K562 (cell line): ENCODE measurements at regions not wholly inside any gene's neighbourhood (a gene's known extent, or its start where the extent isn't known, plus 50 kb on each side); places are given as distances from the start of the nearest gene placed in this dataset.

ENCODE experiments used
- ATAC-seq: fragments of 200-7000 bp; cut with Tn5 transposase; 3 replicates; pipeline ENCODE4 v1.9.1; 2020; ENCODE audit warnings: moderate library complexity
- BruUV-seq: library from RNA; stranded (reverse); fragments of 400-500 nt; replicated peaks from 2 replicates; lab custom pipeline; 2021; lab: Mats Ljungman, UMichigan
- CTCF ChIA-PET: fragments of 300-600 bp; formaldehyde crosslinking; extraction: SDS; loops from one replicate; lab custom pipeline; 2021; ENCODE audit warnings: low intra/inter-chr PET ratio; lab: Yijun Ruan, JAX
- POLR2A ChIA-PET: fragments of 300-600, 350-650 bp; sonication (Branson Sonifier 250); formaldehyde crosslinking; extraction: SDS; loops from one replicate; lab custom pipeline; 2021; ENCODE audit warnings: antibody characterized with exemption, inconsistent platforms; lab: Yijun Ruan, JAX
- DNase-seq, 4 experiments: peaks; one replicate each; pipeline versions ENCODE4 v3.0.0 to v3.0.0-alpha.2; 2011 to 2018; ENCODE audit warnings: low spot score in 3 of 4, mixed read lengths in 3 of 4; ENCODE audit errors: extremely low read depth in 1 of 4
- FAIRE-seq: peaks from 2 replicates; lab custom pipeline; 2011; peaks lifted over from hg19 to GRCh38; lab: Jason Lieb, UNC
- H2AFZ ChIP-seq: 2 replicates; pipeline ENCODE4 v1.6.0; 2011; ENCODE audit warnings: low read depth, low read length, control low read depth, inconsistent platforms
- H3K27ac ChIP-seq: fragments of 200-600 bp; 3 replicates; pipeline ENCODE4 v1.8.0; 2011; ENCODE audit warnings: low read depth, mild to moderate bottlenecking, control low read depth, inconsistent platforms, low read length, moderate library complexity, mixed read lengths; ENCODE audit errors: extremely low read depth
- H3K27me3 ChIP-seq, 2 experiments: fragments of 300-600 bp in 1 of 2; 2 replicates in 1 of 2; 3 replicates in 1 of 2; pipeline versions ENCODE4 v1.6.0 to v1.8.0; 2011; ENCODE audit warnings: inconsistent platforms in 2 of 2, low read length in 2 of 2, mild to moderate bottlenecking in 1 of 2, mixed read lengths in 1 of 2, moderate library complexity in 1 of 2; ENCODE audit not compliant: control insufficient read depth in 2 of 2, insufficient read depth in 2 of 2
- H3K36me3 ChIP-seq: fragments of 300-600 bp; 3 replicates; pipeline ENCODE4 v1.8.0; 2011; ENCODE audit warnings: mild to moderate bottlenecking, low read length, inconsistent platforms; ENCODE audit not compliant: control insufficient read depth, insufficient read depth
- H3K4me1 ChIP-seq, 2 experiments: fragments of 200-600 bp in 1 of 2; replicated peaks in 1 of 2; 2 replicates in 1 of 2; 3 replicates in 1 of 2; pipeline versions ENCODE4 v1.5.1 to v1.8.0; 2011; ENCODE audit warnings: inconsistent platforms in 2 of 2, low read length in 2 of 2, mild to moderate bottlenecking in 1 of 2, mixed read lengths in 1 of 2, moderate library complexity in 1 of 2; ENCODE audit not compliant: control insufficient read depth in 2 of 2, insufficient read depth in 2 of 2
- H3K4me2 ChIP-seq: 2 replicates; pipeline ENCODE4 v1.6.1; 2011; ENCODE audit warnings: low read length, control low read depth, inconsistent platforms, mixed read lengths; ENCODE audit not compliant: insufficient read depth
- H3K4me3 ChIP-seq: fragments of 200-600 bp; sonication (generic), shearing (Covaris generic); 2 replicates; pipeline ENCODE4 v1.5.1; 2016; ENCODE audit warnings: control low read depth, inconsistent platforms
- H3K79me2 ChIP-seq: fragments of 200-600 bp; 3 replicates; pipeline ENCODE4 v1.8.0; 2011; ENCODE audit warnings: low read length, inconsistent platforms; ENCODE audit not compliant: control insufficient read depth, insufficient read depth
- H3K9ac ChIP-seq, 2 experiments: 2 replicates each; pipeline versions ENCODE4 v1.6.0 to v1.6.1; 2011; ENCODE audit warnings: low read depth in 2 of 2, low read length in 2 of 2, control low read depth in 1 of 2, inconsistent platforms in 1 of 2, mild to moderate bottlenecking in 1 of 2, mixed read lengths in 1 of 2; ENCODE audit not compliant: insufficient read depth in 1 of 2
- H3K9me1 ChIP-seq: one replicate; pipeline ENCODE4 v1.6.0; 2011; ENCODE audit warnings: inconsistent platforms, mild to moderate bottlenecking, low read length, moderate library complexity; ENCODE audit not compliant: control insufficient read depth, insufficient read depth
- H3K9me3 ChIP-seq: replicated peaks from 2 replicates; pipeline ENCODE4 v1.5.1; 2011; ENCODE audit warnings: low read depth, low read length, inconsistent platforms; ENCODE audit not compliant: control insufficient read depth, insufficient read depth
- H4K20me1 ChIP-seq: replicated peaks from 2 replicates; pipeline ENCODE4 v1.6.1; 2011; ENCODE audit warnings: low read length, inconsistent platforms, mixed read lengths; ENCODE audit not compliant: control insufficient read depth, insufficient read depth
- BRCA1 ChIP-seq, 2 experiments: fragments of 450-650 bp in 1 of 2; sonication (generic) in 1 of 2; formaldehyde crosslinking in 1 of 2; IDR thresholded peaks; 2 replicates each; pipeline versions ENCODE4 v1.5.0 to v1.6.1; 2017 to 2020; ENCODE audit warnings: mild to moderate bottlenecking in 1 of 2, missing genetic modification reagents in 1 of 2
- FOSL1 ChIP-seq: fragments of 200-800 bp; sonication (Bioruptor generic); conservative IDR thresholded peaks from 2 replicates; pipeline ENCODE4 v1.6.1; 2016; ENCODE audit warnings: missing genetic modification characterization, missing compliant biosample characterization
- FOXK1 ChIP-seq: sonication (generic); formaldehyde crosslinking; IDR thresholded peaks from 2 replicates; pipeline ENCODE4 v1.8.0; 2022; ENCODE audit warnings: missing genetic modification reagents, mild to moderate bottlenecking, borderline replicate concordance
- HNRNPH1 ChIP-seq: fragments of 200-400 bp; formaldehyde crosslinking; optimal IDR thresholded peaks from 2 replicates; pipeline ENCODE3; 2017; ENCODE audit warnings: low read depth, mild to moderate bottlenecking, low read length, moderate library complexity
- MED1 ChIP-seq: sonication (generic); formaldehyde crosslinking; IDR thresholded peaks from 2 replicates; pipeline ENCODE4 v1.8.1; 2023; ENCODE audit warnings: missing genetic modification reagents, borderline replicate concordance
- PHF20 ChIP-seq: fragments of 450-650 bp; IDR thresholded peaks from 2 replicates; pipeline ENCODE4 v1.6.1; 2018; ENCODE audit not compliant: partially characterized antibody
- POLR2AphosphoS2 ChIP-seq: IDR thresholded peaks from 2 replicates; pipeline ENCODE4 v1.6.1; 2012; ENCODE audit warnings: low read length, improper control_type of control experiment
- POLR2AphosphoS5 ChIP-seq: IDR thresholded peaks from 2 replicates; pipeline ENCODE4 v1.6.1; 2011; ENCODE audit warnings: mild to moderate bottlenecking, low read depth, low read length, moderate library complexity; ENCODE audit not compliant: control insufficient read depth, insufficient read depth
- SIX5 ChIP-seq, 2 experiments: IDR thresholded peaks; 2 replicates each; pipeline ENCODE4 v1.6.1; 2011; ENCODE audit warnings: low read length in 2 of 2, borderline replicate concordance in 1 of 2, low read depth in 1 of 2, mild to moderate bottlenecking in 1 of 2, moderate library complexity in 1 of 2; ENCODE audit not compliant: insufficient read depth in 1 of 2
- TEAD2 ChIP-seq: fragments of 450-650 bp; IDR thresholded peaks from 2 replicates; pipeline ENCODE4 v1.6.1; 2016; ENCODE audit warnings: missing genetic modification characterization, control low read depth, missing compliant biosample characterization
- ZC3H8 ChIP-seq: fragments of 450-650 bp; IDR thresholded peaks from 2 replicates; pipeline ENCODE4 v1.6.1; 2017
- WGBS: fragments of 100-300 bp; shearing (Covaris generic); methylation state at CpG from one replicate; pipeline ENCODE4 v1.1.6; 2016; ENCODE audit warnings: low coverage, mixed read lengths; ENCODE audit not compliant: insufficient coverage; ENCODE audit errors: missing lambda C conversion rate; 5-methylcytosine and 5-hydroxymethylcytosine counted together
- in situ Hi-C: fragments of 300-500 bp; cut with MboI; formaldehyde crosslinking; loops from 4 replicates; pipeline ENCODE4 v1.15.0; 2018; ENCODE audit warnings: inconsistent platforms, mixed read lengths
- intact Hi-C: fragments of 100-400 bp; cut with micrococcal nuclease; formaldehyde crosslinking; loops from 2 replicates; pipeline ENCODE4 v1.14.2; 2022
- TF ChIP-seq, protein P1 (sequence below), 3 experiments: fragments of 200-800 bp in 1 of 3; fragments of 250-450 bp in 1 of 3; fragments of 450-650 bp in 1 of 3; sonication (Bioruptor Pico) in 1 of 3; sonication (Bioruptor generic) in 1 of 3; formaldehyde crosslinking in 1 of 3; IDR thresholded peaks; 2 replicates each; pipeline versions ENCODE4 v1.6.1 to v1.8.0; 2016 to 2022; ENCODE audit warnings: mild to moderate bottlenecking in 2 of 3, missing genetic modification characterization in 2 of 3, missing compliant biosample characterization in 1 of 3, moderate library complexity in 1 of 3

GRCh38 chr4:186827534-186827897 is 103.9 kb upstream of the FAT1 start:
- H3K4me2 ChIP-seq = no peak overlapping the region
- no peak for ATAC-seq
- ChIA-PET POLR2A (no interaction called here), CTCF (no interaction called here)
- no peak for FAIRE-seq
- no peaks in the 10 kb centered on the region for H3K79me2 ChIP-seq
- no peak overlapping the region for H3K9ac ChIP-seq
- TF ChIP-seq PHF20 (no peak), POLR2AphosphoS5 (no peak), FOXK1 (CRISPR knock-in tag) (no peak), SIX5 (IDR thresholded peaks at IDR 0.05; ENCODE audit: borderline replicate concordance in 1 of 2, insufficient read depth in 1 of 2, low read depth in 1 of 2, low read length in 2 of 2) (no peak), POLR2AphosphoS2 (no peak), HNRNPH1 (no peak), ZC3H8 (no peak), BRCA1 (IDR thresholded peaks at IDR 0.05) (no peak), BRCA1 (CRISPR knock-in tag; IDR thresholded peaks at IDR 0.05) (no peak), TEAD2 (tag) (no peak), FOSL1 (tag) (no peak), MED1 (CRISPR knock-in tag) (no peak)
- TF ChIP-seq, protein P1, sequence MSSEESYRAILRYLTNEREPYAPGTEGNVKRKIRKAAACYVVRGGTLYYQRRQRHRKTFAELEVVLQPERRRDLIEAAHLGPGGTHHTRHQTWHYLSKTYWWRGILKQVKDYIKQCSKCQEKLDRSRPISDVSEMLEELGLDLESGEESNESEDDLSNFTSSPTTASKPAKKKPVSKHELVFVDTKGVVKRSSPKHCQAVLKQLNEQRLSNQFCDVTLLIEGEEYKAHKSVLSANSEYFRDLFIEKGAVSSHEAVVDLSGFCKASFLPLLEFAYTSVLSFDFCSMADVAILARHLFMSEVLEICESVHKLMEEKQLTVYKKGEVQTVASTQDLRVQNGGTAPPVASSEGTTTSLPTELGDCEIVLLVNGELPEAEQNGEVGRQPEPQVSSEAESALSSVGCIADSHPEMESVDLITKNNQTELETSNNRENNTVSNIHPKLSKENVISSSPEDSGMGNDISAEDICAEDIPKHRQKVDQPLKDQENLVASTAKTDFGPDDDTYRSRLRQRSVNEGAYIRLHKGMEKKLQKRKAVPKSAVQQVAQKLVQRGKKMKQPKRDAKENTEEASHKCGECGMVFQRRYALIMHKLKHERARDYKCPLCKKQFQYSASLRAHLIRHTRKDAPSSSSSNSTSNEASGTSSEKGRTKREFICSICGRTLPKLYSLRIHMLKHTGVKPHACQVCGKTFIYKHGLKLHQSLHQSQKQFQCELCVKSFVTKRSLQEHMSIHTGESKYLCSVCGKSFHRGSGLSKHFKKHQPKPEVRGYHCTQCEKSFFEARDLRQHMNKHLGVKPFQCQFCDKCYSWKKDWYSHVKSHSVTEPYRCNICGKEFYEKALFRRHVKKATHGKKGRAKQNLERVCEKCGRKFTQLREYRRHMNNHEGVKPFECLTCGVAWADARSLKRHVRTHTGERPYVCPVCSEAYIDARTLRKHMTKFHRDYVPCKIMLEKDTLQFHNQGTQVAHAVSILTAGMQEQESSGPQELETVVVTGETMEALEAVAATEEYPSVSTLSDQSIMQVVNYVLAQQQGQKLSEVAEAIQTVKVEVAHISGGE (CRISPR knock-in tag; IDR thresholded peaks at IDR 0.05) = no peak
- H3K4me1 ChIP-seq = peaks cover 6 to 55% of the 10 kb centered on the region in 2 experiments; a peak in 4 of 5 replicates
- H3K4me3 ChIP-seq = no peak overlapping the region
- DNase-seq = no peak
- H3K36me3 ChIP-seq = no peaks in the 10 kb centered on the region
- H4K20me1 ChIP-seq = no peaks in the 10 kb centered on the region
- no peaks in the 10 kb centered on the region for H3K9me3 ChIP-seq
- H2AFZ ChIP-seq = no peak overlapping the region
- no peaks in the 10 kb centered on the region for H3K9me1 ChIP-seq
- H3K27ac ChIP-seq = no peak overlapping the region
- intact Hi-C loops = no loop called here
- BruUV-seq = no TSS peak
- WGBS = 70% methylated on average over 6 of the region's 6 CpGs
- no peaks in the 10 kb centered on the region for H3K27me3 ChIP-seq
- in situ Hi-C loops = no loop called here
